ENCODE measurements at regions not wholly inside any gene's neighbourhood (a gene's known extent, or its start where the extent isn't known, plus 50 kb on each side); places are given as distances from the start of the nearest gene placed in this dataset.

- H3K27ac Mint-ChIP-seq (ENCODE audit: unreplicated experiment) = peak overlapping the region; percentile 5
- no peak overlapping the region for H3K4me3 Mint-ChIP-seq
- no peak for DNase-seq (ENCODE audit: low read depth, low spot score)
Observed at GRCh38 chr3:33919312-33920120, 121.1 kb downstream of the PDCD6IP start.

GRCh38 chr3:33920511-33920910, 122.1 kb downstream of the PDCD6IP start:
- H3K27ac Mint-ChIP-seq (ENCODE audit: unreplicated experiment) = no peak overlapping the region
- DNase-seq (ENCODE audit: low read depth, low spot score) = no peak
- H3K9me3 Mint-ChIP-seq = peaks cover 14% of the 10 kb centered on the region
- H3K4me1 Mint-ChIP-seq = peaks cover 17% of the 10 kb centered on the region
- no peak overlapping the region for H3K4me3 Mint-ChIP-seq
- H3K27me3 Mint-ChIP-seq (ENCODE audit: low read depth) = no peaks in the 10 kb centered on the region
- TF ChIP-seq CTCF (conservative IDR thresholded peaks at IDR 0.05) = no peak
- H3K36me3 Mint-ChIP-seq (ENCODE audit: low read depth) = no peaks in the 10 kb centered on the region

More at GRCh38 chr3:33919312-33920120, 121.1 kb downstream of the PDCD6IP start:
- Mint-ChIP-seq H3K36me3 (ENCODE audit: low read depth) (no peaks in the 10 kb centered on the region), H3K9me3 (peaks cover 11% of the 10 kb centered on the region), H3K27me3 (ENCODE audit: low read depth) (no peaks in the 10 kb centered on the region), H3K4me1 (peaks cover 22% of the 10 kb centered on the region)
- no peak for TF ChIP-seq CTCF (conservative IDR thresholded peaks at IDR 0.05)

GRCh38 chr3:33921608-33922007, 123.2 kb downstream of the PDCD6IP start:
- Mint-ChIP-seq H3K4me1 (peaks cover 13% of the 10 kb centered on the region), H3K9me3 (peaks cover 14% of the 10 kb centered on the region), H3K36me3 (ENCODE audit: low read depth) (no peaks in the 10 kb centered on the region), H3K27me3 (ENCODE audit: low read depth) (no peaks in the 10 kb centered on the region), H3K4me3 (no peak overlapping the region), H3K27ac (ENCODE audit: unreplicated experiment) (no peak overlapping the region)
- no peak for DNase-seq (ENCODE audit: low read depth, low spot score)
- no peak for TF ChIP-seq CTCF (conservative IDR thresholded peaks at IDR 0.05)

- H3K27ac Mint-ChIP-seq (ENCODE audit: unreplicated experiment) = peak overlapping the region; percentile 30
- no peak for DNase-seq (ENCODE audit: low read depth, low spot score)
- TF ChIP-seq CTCF (conservative IDR thresholded peaks at IDR 0.05) = no peak
- no peaks in the 10 kb centered on the region for H3K36me3 Mint-ChIP-seq (ENCODE audit: low read depth)
- no peak overlapping the region for H3K4me3 Mint-ChIP-seq
- H3K9me3 Mint-ChIP-seq = peaks cover 12% of the 10 kb centered on the region
- no peaks in the 10 kb centered on the region for H3K27me3 Mint-ChIP-seq (ENCODE audit: low read depth)
- H3K4me1 Mint-ChIP-seq = no peaks in the 10 kb centered on the region
Observed at GRCh38 chr3:33926998-33927605, 128.7 kb downstream of the PDCD6IP start.

- TF ChIP-seq CTCF (conservative IDR thresholded peaks at IDR 0.05) = no peak
- Mint-ChIP-seq H3K4me1 (no peaks in the 10 kb centered on the region), H3K4me3 (no peak overlapping the region), H3K27ac (ENCODE audit: unreplicated experiment) (no peak overlapping the region), H3K9me3 (peaks cover 3% of the 10 kb centered on the region), H3K27me3 (ENCODE audit: low read depth) (no peaks in the 10 kb centered on the region), H3K36me3 (ENCODE audit: low read depth) (peaks cover 2% of the 10 kb centered on the region)
- no peak for DNase-seq (ENCODE audit: low read depth, low spot score)
Observed at GRCh38 chr3:33929813-33930212, 131.4 kb downstream of the PDCD6IP start.
